Keratinocyte (primary cell): ENCODE measurements at regions not wholly inside any gene's neighbourhood (a gene's known extent, or its start where the extent isn't known, plus 50 kb on each side); places are given as distances from the start of the nearest gene placed in this dataset.

Source experiments
- DNase-seq: peaks from one replicate; pipeline ENCODE4 v3.0.0-alpha.2; 2011; ENCODE audit warnings: low read depth, missing footprints, low spot score
- FAIRE-seq: peaks from 2 replicates; lab custom pipeline; 2011; peaks lifted over from hg19 to GRCh38; lab: Jason Lieb, UNC
- H2AFZ ChIP-seq: 2 replicates; pipeline ENCODE4 v1.6.0; 2012; ENCODE audit warnings: low read length, control low read depth, inconsistent platforms; ENCODE audit not compliant: control insufficient read depth
- H3K27ac ChIP-seq: 2 replicates; pipeline ENCODE4 v1.5.1; 2011; ENCODE audit warnings: low read length; ENCODE audit not compliant: control insufficient read depth, insufficient read depth
- H3K27me3 ChIP-seq: 3 replicates; pipeline ENCODE4 v1.6.0; 2011; ENCODE audit warnings: low read length; ENCODE audit not compliant: control insufficient read depth, insufficient read depth; ENCODE audit errors: extremely low read depth
- H3K36me3 ChIP-seq, 2 experiments: 2 replicates in 1 of 2; 3 replicates in 1 of 2; pipeline ENCODE4 v1.5.1; 2011; ENCODE audit warnings: low read length in 2 of 2, mild to moderate bottlenecking in 1 of 2; ENCODE audit not compliant: control insufficient read depth in 2 of 2, insufficient read depth in 2 of 2; ENCODE audit errors: extremely low read depth in 1 of 2
- H3K4me1 ChIP-seq: 3 replicates; pipeline ENCODE4 v1.5.1; 2011; ENCODE audit warnings: low read length; ENCODE audit not compliant: control insufficient read depth, insufficient read depth; ENCODE audit errors: extremely low read depth
- H3K4me2 ChIP-seq: 3 replicates; pipeline ENCODE4 v1.6.0; 2011; ENCODE audit warnings: low read depth, low read length; ENCODE audit not compliant: control insufficient read depth, insufficient read depth; ENCODE audit errors: extremely low read depth
- H3K4me3 ChIP-seq, 3 experiments: fragments of 200-600 bp in 1 of 3; sonication (generic) in 1 of 3; 2 replicates in 2 of 3; 3 replicates in 1 of 3; pipeline ENCODE4 v1.5.1; 2011 to 2016; ENCODE audit warnings: low read length in 3 of 3, mild to moderate bottlenecking in 3 of 3, control low read depth in 2 of 3, inconsistent platforms in 1 of 3, low read depth in 1 of 3, mixed read lengths in 1 of 3, mixed run types in 1 of 3, moderate library complexity in 1 of 3; ENCODE audit not compliant: control insufficient read depth in 2 of 3, insufficient read depth in 2 of 3; ENCODE audit errors: extremely low read depth in 1 of 3
- H3K79me2 ChIP-seq: 2 replicates; pipeline ENCODE4 v1.6.0; 2012; ENCODE audit warnings: low read length; ENCODE audit not compliant: control insufficient read depth, insufficient read depth
- H3K9ac ChIP-seq: 3 replicates; pipeline ENCODE4 v1.6.0; 2011; ENCODE audit warnings: low read length; ENCODE audit not compliant: control insufficient read depth, insufficient read depth; ENCODE audit errors: extremely low read depth
- H3K9me1 ChIP-seq: 3 replicates; pipeline ENCODE4 v1.6.0; 2011; ENCODE audit warnings: low read length; ENCODE audit not compliant: control insufficient read depth, insufficient read depth; ENCODE audit errors: extremely low read depth
- H3K9me3 ChIP-seq: 2 replicates; pipeline ENCODE4 v1.5.1; 2012; ENCODE audit warnings: low read depth, low read length; ENCODE audit not compliant: control insufficient read depth
- H4K20me1 ChIP-seq: 3 replicates; pipeline ENCODE4 v1.6.0; 2011; ENCODE audit warnings: low read length; ENCODE audit not compliant: control insufficient read depth, insufficient read depth; ENCODE audit errors: extremely low read depth
- EZH2 ChIP-seq: IDR thresholded peaks from one replicate; pipeline ENCODE4 v1.6.1; 2012; ENCODE audit warnings: inconsistent platforms, mild to moderate bottlenecking, low read length, moderate library complexity
- dilution Hi-C: fragments of 300-500 bp; cut with MboI; formaldehyde crosslinking; loops from one replicate; pipeline ENCODE4 v1.7.0; 2020; ENCODE audit warnings: low sequenced_read_pairs; ENCODE audit not compliant: extremely low pct_ligation_motif_present
- TF ChIP-seq, protein P1 (sequence below), 3 experiments: IDR thresholded peaks in 1 of 3; conservative IDR thresholded peaks in 1 of 3; optimal IDR thresholded peaks in 1 of 3; 2 replicates in 2 of 3; 3 replicates in 1 of 3; pipeline versions ENCODE3 to v1.5.1; 2011; ENCODE audit warnings: low read length in 3 of 3, mild to moderate bottlenecking in 3 of 3, moderate library complexity in 2 of 3, control low read depth in 1 of 3, inconsistent platforms in 1 of 3; ENCODE audit not compliant: insufficient read depth in 2 of 3; ENCODE audit errors: extremely low read depth in 1 of 3

DNA sequence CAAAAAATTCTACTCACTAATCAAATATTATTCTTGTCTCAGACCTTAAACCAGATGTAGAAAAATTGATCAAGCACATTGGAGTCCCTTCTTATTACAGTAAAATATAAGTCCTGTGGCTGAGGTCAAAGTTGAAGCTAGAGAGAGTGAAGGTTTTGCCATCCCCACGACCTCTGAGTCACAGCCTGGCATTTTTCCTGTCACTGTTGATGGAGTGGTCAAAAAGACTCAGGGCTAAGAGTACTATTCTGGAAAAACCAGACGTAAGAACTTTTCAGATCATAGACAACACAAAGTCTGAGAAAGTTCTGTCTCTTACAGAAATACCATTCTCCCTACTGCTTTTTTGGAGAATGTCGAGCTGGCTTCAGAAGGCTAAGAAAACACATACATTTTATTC, 323.7 kb upstream of the ANKRD30A start:
- DNase-seq (no peak), FAIRE-seq (no peak)
- no peak for TF ChIP-seq EZH2
- TF ChIP-seq, protein P1, sequence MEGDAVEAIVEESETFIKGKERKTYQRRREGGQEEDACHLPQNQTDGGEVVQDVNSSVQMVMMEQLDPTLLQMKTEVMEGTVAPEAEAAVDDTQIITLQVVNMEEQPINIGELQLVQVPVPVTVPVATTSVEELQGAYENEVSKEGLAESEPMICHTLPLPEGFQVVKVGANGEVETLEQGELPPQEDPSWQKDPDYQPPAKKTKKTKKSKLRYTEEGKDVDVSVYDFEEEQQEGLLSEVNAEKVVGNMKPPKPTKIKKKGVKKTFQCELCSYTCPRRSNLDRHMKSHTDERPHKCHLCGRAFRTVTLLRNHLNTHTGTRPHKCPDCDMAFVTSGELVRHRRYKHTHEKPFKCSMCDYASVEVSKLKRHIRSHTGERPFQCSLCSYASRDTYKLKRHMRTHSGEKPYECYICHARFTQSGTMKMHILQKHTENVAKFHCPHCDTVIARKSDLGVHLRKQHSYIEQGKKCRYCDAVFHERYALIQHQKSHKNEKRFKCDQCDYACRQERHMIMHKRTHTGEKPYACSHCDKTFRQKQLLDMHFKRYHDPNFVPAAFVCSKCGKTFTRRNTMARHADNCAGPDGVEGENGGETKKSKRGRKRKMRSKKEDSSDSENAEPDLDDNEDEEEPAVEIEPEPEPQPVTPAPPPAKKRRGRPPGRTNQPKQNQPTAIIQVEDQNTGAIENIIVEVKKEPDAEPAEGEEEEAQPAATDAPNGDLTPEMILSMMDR (optimal IDR thresholded peaks at IDR 0.05 in 1 of 3, IDR thresholded peaks at IDR 0.05 in 1 of 3, conservative IDR thresholded peaks at IDR 0.05 in 1 of 3; ENCODE audit: extremely low read depth in 1 of 3, insufficient read depth in 2 of 3, low read length in 3 of 3): no peak
- H3K9ac ChIP-seq: no peak overlapping the region
- no peaks in the 10 kb centered on the region for H4K20me1 ChIP-seq
- no peak overlapping the region for H3K4me2 ChIP-seq
- H3K9me3 ChIP-seq: no peaks in the 10 kb centered on the region
- no peak overlapping the region for H2AFZ ChIP-seq
- H3K4me3 ChIP-seq: no peak overlapping the region
- no peak overlapping the region for H3K27ac ChIP-seq
- H3K4me1 ChIP-seq: no peaks in the 10 kb centered on the region
- no peaks in the 10 kb centered on the region for H3K9me1 ChIP-seq
- no peaks in the 10 kb centered on the region for H3K79me2 ChIP-seq
- H3K27me3 ChIP-seq: no peaks in the 10 kb centered on the region
- H3K36me3 ChIP-seq: no peaks in the 10 kb centered on the region
- dilution Hi-C loops: no loop called here

DNA sequence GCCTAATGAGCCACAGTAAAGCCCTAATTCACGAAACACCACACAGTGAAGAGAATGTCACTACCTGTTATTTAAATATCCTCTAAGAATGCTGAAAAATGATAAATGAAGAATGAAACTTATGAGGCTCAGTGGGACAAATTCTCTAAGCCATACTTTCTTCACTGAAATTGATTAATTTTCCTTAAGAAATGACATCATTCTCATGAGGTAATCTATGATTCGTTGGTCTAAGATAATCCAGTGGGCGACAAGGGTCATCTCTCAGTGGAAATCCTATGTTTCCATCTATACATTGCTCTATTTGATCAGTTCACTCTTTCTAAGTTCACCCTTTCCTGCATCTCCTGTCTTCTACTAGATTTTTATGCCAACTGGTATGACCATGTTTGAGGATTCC, 330.4 kb upstream of the ANKRD30A start:
- no peak overlapping the region for H3K4me2 ChIP-seq
- dilution Hi-C loops: loop anchor here (25.0 kb wide), 1 partner anchor 1158 kb away; the partner anchor contains the start of gene FZD8
- H4K20me1 ChIP-seq: no peaks in the 10 kb centered on the region
- H3K4me3 ChIP-seq: no peak overlapping the region
- FAIRE-seq (no peak), DNase-seq (no peak)
- H3K27me3 ChIP-seq: no peaks in the 10 kb centered on the region
- no peak overlapping the region for H2AFZ ChIP-seq
- TF ChIP-seq EZH2: no peak
- TF ChIP-seq, protein P1 (optimal IDR thresholded peaks at IDR 0.05 in 1 of 3, IDR thresholded peaks at IDR 0.05 in 1 of 3, conservative IDR thresholded peaks at IDR 0.05 in 1 of 3; ENCODE audit: extremely low read depth in 1 of 3, insufficient read depth in 2 of 3, low read length in 3 of 3): no peak
- H3K36me3 ChIP-seq: no peaks in the 10 kb centered on the region
- no peaks in the 10 kb centered on the region for H3K4me1 ChIP-seq
- H3K9ac ChIP-seq: no peak overlapping the region
- no peaks in the 10 kb centered on the region for H3K9me1 ChIP-seq
- no peak overlapping the region for H3K27ac ChIP-seq
- H3K9me3 ChIP-seq: no peaks in the 10 kb centered on the region
- H3K79me2 ChIP-seq: no peaks in the 10 kb centered on the region
